Kidney tubule cell (primary cell): ENCODE measurements at regions not wholly inside any gene's neighbourhood (a gene's known extent, or its start where the extent isn't known, plus 50 kb on each side); places are given as distances from the start of the nearest gene placed in this dataset.
"Not testable (repeated sequence)": the region's sequence is repeated elsewhere in the genome, so short reads cannot be mapped to it uniquely, and the experiment has no call there.

Experiments
- DNase-seq: peaks from one replicate; pipeline ENCODE4 v3.0.0-alpha.2; 2018; ENCODE audit warnings: low spot score

- no peak for DNase-seq
These were observed 1513.7 kb downstream of the GRIK2 start for GRCh38 chr6:102907181-102907580.

- no peak for DNase-seq
These were observed 1509.0 kb downstream of the GRIK2 start for GRCh38 chr6:102902471-102902870.

- no peak for DNase-seq
These were observed 1502.2 kb downstream of the GRIK2 start for GRCh38 chr6:102895683-102896082.

GRCh38 chr6:102885165-102885564 is 1491.7 kb downstream of the GRIK2 start:
- no peak for DNase-seq

GRCh38 chr6:102853249-102853955 is 1459.9 kb downstream of the GRIK2 start:
- DNase-seq: no peak

- DNase-seq: no peak
These were observed 1455.3 kb downstream of the GRIK2 start for GRCh38 chr6:102848796-102849195.

- no peak for DNase-seq
These were observed 1454.7 kb downstream of the GRIK2 start for GRCh38 chr6:102848210-102848609.

- no peak for DNase-seq
These were observed 1447.6 kb downstream of the GRIK2 start for GRCh38 chr6:102841060-102841459.

GRCh38 chr6:102832021-102832420 is 1438.5 kb downstream of the GRIK2 start:
- DNase-seq: no peak

GRCh38 chr6:102820098-102820497 is 1426.6 kb downstream of the GRIK2 start:
- DNase-seq: no peak

- no peak for DNase-seq
These were observed 1421.7 kb downstream of the GRIK2 start for GRCh38 chr6:102815207-102815606.

GRCh38 chr6:102813489-102814275 is 1420.2 kb downstream of the GRIK2 start:
- peak; percentile 11 for DNase-seq

- DNase-seq: no peak
These were observed 1418.7 kb downstream of the GRIK2 start for GRCh38 chr6:102812242-102812641.

GRCh38 chr6:102808944-102809505 is 1415.5 kb downstream of the GRIK2 start:
- DNase-seq: not testable (repeated sequence)

GRCh38 chr6:102799051-102799450 is 1405.5 kb downstream of the GRIK2 start:
- DNase-seq: no peak

GRCh38 chr6:102798636-102799035 is 1405.1 kb downstream of the GRIK2 start:
- DNase-seq: no peak

GRCh38 chr6:102793752-102794151 is 1400.2 kb downstream of the GRIK2 start:
- DNase-seq: no peak

GRCh38 chr6:102774326-102774725 is 1380.8 kb downstream of the GRIK2 start:
- no peak for DNase-seq

GRCh38 chr6:102773636-102774035 is 1380.1 kb downstream of the GRIK2 start:
- no peak for DNase-seq

GRCh38 chr6:102766963-102767362 is 1373.5 kb downstream of the GRIK2 start:
- DNase-seq: no peak

GRCh38 chr6:102764317-102764716 is 1370.8 kb downstream of the GRIK2 start:
- DNase-seq: no peak

- DNase-seq: no peak
These were observed 1370.4 kb downstream of the GRIK2 start for GRCh38 chr6:102763891-102764290.

GRCh38 chr6:102761872-102762271 is 1368.4 kb downstream of the GRIK2 start:
- DNase-seq: no peak
